SIG-M5 treated with dmso at 0.1 percent for 504 hours (cell line): ENCODE measurements at regions not wholly inside any gene's neighbourhood (a gene's known extent, or its start where the extent isn't known, plus 50 kb on each side); places are given as distances from the start of the nearest gene placed in this dataset.

ENCODE experiments used
- DNase-seq: peaks from one replicate; lab custom pipeline; 2025; ENCODE audit not compliant: unreplicated experiment; lab: John Stamatoyannopoulos, UW

- DNase-seq = no peak
These were observed 830.8 kb downstream of the DIAPH3 start for GRCh38 chr13:59332966-59333365.

DNA sequence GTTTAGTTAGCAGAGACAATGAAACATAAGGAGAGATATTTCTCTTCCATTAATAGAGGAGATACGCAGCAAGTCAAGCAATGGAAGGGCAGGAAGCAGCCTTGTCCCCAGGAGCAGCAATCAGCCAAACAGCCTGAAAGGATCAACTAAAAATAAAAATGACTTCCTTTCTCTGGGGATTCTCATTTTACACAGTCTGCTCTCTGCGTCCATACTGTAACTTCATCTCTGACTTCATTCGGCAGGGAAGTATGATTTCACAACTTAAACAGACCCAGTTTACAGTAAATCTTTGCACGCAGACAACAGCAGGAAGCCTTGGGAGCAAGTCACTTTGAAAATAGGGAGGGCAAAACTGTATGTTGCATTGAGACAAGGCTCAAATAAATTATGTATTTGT is 826.7 kb downstream of the DIAPH3 start:
- peak; percentile 78 for DNase-seq

DNA sequence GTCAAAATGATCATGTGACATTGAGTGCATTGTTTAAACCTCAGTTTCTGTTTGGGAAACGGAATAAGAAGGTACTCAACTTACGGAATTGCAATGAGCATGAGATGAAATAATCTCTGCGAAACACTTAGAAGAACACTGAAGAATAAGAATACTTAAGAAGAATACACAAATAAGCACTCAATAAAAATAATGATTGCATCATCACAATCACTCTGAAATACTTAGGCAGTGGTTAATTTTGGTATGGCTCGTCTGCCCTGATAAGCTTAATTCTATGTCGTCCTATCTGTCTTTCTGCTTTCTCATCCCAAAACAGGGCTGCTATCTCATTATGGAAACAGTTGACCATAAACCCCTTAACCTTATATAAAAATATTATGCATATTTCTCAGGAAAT is 823.6 kb downstream of the DIAPH3 start:
- DNase-seq = no peak

DNA sequence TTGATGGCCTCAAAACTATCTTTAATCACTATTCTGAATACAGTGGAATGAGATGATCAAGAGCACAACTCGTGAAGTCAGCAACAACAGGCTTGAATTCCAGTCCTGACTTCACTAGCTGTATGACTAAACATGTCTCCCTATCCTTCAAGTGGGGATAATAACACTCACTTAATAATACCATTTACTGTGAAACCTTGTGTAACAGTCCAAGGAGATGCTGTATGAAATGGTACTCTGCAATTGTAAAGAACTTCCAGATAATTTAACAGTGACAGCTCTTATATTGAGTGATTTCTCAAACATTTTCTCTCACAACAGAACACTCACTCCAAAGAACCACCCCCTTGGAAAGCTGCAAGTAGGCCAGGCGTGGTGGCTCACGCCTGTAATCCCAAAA is 823.1 kb downstream of the DIAPH3 start:
- no peak for DNase-seq

GRCh38 chr13:59342400-59342799 is 821.3 kb downstream of the DIAPH3 start:
- DNase-seq = no peak

- DNase-seq = no peak
These were observed 820.6 kb downstream of the DIAPH3 start for GRCh38 chr13:59343132-59343531.

DNA sequence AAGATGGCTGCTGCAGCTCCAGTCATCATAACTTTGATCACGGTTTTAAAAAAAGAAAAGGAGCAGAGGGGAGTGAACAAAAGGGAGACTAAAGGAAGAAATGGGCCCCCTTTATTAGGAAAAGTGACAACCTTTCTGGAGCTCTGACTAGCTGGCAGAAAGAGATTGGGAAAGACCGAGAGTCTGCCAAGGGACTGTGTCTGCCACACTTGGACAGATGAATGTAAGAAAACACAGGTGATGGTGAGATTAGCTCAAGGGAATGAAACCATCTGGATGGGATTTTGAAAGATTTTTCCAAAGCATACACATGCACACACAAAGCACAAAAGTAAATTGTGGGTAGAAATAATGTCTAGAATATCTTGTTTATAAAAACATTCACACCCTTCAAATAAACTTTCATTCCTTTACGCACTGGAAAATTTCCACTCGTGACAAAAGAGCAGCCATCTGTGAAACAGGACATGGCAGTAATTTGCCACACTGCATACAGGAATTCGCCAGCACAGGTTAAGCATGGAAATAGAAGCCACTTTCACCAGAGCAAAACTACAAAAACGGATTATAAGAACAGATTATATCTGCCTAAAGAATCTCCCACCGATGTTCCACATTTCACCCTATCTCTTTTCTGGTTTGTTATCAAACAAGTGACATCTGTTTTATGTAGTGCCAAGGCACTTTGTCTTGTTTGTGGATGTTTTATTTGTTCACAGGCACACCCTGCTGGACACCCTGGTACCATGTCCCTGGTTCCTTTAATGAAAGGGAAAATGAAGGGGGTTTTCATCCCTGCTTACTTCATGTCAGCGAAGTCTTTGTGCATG is 819.5 kb downstream of the DIAPH3 start:
- DNase-seq = no peak

- no peak for DNase-seq
These were observed 818.4 kb downstream of the DIAPH3 start for GRCh38 chr13:59345311-59345710.

- no peak for DNase-seq
These were observed 816.6 kb downstream of the DIAPH3 start for GRCh38 chr13:59346999-59347723.

DNA sequence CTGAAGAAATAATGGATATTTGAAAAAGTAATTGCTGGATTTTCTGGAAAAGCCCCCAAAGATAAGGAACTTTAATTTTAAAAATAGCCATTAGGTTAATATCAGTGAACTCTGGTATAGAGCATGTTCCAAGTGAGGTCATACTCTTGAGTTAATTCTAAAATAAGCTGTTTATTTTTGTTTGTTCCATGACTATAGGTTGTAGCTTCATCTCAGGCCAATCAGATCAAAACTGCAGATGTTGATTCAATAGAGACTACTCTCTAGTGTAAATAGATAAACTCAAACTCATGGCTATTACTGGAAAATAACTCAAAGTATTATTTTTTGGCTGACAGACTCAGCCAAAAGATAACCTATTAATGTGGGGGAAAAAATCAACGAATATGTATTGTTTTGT is 815.1 kb downstream of the DIAPH3 start:
- no peak for DNase-seq

DNA sequence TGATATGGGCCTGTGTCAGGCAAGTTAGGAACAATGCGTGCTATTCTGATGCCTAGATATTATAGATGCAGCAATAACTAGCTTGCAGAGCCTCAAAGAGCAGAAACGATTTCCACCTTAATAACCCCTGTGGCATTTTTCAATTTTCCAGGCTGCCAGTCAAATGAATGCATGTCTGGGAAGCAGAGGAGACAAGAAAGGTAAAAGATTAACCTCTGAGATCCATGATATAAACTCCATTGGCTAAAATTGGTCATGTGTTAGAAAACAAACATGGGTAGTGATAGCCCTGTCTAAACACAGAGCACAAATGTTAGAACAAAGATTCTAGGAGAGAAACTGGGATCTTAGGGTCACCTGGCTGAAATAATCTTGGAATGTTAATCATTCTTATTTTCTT is 811.1 kb downstream of the DIAPH3 start:
- DNase-seq = no peak

- DNase-seq = no peak
These were observed 808.9 kb downstream of the DIAPH3 start for GRCh38 chr13:59354665-59355369.

GRCh38 chr13:59356607-59357006 is 807.1 kb downstream of the DIAPH3 start:
- no peak for DNase-seq

- DNase-seq = no peak
These were observed 805.7 kb downstream of the DIAPH3 start for GRCh38 chr13:59358014-59358413.

DNA sequence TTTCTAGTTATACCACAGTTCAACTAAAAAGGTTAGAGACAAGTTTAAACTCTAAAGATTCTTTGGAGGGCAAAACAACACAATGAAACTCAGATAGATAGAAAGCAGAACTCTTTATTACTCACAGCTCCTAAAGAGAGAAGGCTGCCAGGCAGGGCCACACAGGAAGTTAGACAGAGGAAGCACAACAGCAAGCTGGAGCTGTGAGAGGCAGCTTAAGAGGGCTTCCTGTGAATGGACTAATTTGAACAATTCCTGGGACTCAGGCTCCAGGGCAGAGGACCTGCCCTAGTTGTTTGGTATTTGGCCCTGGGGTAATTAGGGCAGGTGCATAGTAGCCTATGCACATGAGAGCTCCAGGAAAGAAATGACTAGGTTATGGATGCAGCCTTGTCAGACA is 803.6 kb downstream of the DIAPH3 start:
- peak; percentile 82 for DNase-seq

GRCh38 chr13:59360916-59361315 is 802.8 kb downstream of the DIAPH3 start:
- no peak for DNase-seq

DNA sequence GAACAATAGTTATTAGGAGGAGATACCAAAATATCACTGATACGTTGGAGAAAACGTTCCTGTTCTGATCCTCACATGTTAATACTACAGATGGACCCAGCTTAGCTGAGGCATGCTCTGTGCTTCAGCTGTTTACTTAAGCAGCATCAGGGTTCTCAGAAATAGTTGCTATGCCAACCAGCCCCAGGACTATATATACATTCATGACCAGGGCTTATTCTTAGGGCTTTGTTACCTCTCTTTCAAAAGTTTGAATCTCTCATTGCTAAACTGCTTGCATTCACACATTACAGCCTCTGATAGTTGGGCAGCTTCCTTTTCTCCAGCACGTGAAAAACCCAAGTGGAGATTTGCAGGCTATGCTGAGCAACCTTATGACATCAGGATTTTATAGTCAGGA is 800.4 kb downstream of the DIAPH3 start:
- DNase-seq = no peak

DNA sequence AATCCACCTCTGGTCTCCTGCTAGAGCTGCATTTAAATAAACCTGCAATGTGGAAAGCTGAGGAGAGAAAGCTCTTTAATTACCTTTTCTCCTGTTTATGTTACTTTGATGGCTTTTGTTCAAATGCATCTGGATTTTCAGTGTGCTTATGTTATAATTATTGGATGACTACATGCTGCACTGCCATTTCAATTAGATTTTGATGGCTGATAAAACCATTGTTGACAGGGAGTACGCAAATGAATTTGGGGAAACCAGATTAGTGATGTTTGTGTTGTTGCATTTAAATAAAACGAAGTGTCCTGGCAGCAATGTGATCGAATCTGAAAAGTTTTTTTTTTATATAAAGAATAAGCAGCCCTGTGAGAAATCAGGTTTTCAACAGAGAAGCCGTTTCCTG is 799.8 kb downstream of the DIAPH3 start:
- no peak for DNase-seq

- no peak for DNase-seq
These were observed 799.1 kb downstream of the DIAPH3 start for GRCh38 chr13:59364641-59365085.

- no peak for DNase-seq
These were observed 796.3 kb downstream of the DIAPH3 start for GRCh38 chr13:59367467-59367866.

- DNase-seq = no peak
These were observed 795.8 kb downstream of the DIAPH3 start for GRCh38 chr13:59367904-59368303.

GRCh38 chr13:59368693-59369092 is 795.0 kb downstream of the DIAPH3 start:
- DNase-seq = no peak
